NCI-H345 treated with DMSO at 0.1 percent for 48 hours (cell line): ENCODE measurements at regions not wholly inside any gene's neighbourhood (a gene's known extent, or its start where the extent isn't known, plus 50 kb on each side); places are given as distances from the start of the nearest gene placed in this dataset.

Experiments
- DNase-seq: peaks from one replicate; lab custom pipeline; 2025; ENCODE audit not compliant: unreplicated experiment; lab: John Stamatoyannopoulos, UW

DNA sequence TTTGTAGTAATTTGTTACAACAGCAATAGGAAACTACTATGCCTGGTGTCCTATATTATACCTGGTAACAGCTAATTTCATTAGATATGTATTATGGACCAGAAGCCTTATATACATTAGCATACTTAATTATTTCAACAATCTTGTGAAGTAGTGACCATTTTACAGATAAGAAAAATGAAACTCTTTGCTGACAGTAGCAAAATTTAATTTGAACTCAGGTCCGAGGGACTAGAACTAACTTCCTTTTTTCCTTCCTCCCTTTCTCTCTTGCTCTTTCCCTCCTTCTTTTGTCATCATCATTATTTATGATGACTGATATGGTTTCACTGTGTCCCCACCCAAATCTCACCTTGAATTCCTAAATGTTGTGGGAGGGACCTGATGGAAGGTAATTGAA, 482.0 kb downstream of the SNAPC1 start:
- DNase-seq = no peak

DNA sequence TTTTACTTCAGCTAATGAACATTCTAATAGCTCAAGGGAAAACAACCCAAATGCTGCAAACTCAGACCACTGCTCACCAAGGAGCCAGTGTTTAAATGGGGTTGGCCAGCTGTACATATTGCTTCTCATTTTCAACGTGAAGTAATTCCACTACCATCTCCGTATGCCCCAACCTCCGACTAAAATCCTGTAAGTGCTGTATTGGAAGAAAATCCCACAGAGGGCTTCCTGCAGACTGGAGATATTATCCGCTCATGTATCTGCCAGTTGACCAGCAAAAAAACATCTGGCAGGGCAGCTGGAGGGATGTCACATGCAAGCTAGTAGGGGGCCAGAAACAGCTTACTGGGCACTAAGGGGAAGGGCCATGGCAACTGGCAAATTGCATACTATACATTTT, 485.0 kb downstream of the SNAPC1 start:
- no peak for DNase-seq

GRCh38 chr14:62251237-62251636, 489.0 kb downstream of the SNAPC1 start:
- no peak for DNase-seq

GRCh38 chr14:62253171-62253570, 491.0 kb downstream of the SNAPC1 start:
- no peak for DNase-seq

DNA sequence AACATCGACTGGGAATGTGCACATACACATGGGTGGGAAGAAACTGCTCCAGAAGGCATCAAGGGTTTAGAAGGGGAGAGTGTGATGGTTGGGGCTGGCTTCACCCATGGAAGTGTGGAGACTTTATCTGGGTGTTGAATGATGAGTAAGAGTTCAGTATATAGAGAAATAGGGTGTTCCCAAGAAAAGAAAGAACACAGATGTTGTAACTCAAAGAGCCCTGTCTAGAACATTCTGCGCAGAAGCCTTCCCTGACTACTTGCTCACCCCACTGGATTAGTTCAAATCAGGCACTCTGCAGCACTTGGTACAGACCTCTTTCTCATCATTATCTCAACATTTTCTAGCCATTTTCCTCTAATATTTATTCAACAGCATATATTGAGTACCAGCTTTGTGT, 491.7 kb downstream of the SNAPC1 start:
- DNase-seq = no peak

DNA sequence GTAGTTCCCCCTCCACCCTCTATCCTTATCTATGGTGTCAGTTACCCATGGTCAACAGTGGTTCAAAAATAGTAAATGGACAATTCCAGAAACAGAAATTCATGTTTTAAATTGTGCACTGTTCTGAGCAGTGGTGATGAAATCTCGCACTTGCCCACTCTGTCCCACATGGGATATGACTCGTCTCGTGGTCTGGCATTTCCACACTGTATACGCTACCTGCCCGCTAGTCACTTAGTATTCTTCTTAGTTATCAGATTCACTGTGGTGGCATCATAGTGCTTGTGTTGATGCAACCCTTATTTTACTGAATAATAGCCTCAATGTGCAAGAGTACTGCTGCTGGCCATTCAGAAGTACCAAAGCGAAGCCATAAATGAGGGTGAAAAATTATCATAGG, 507.0 kb downstream of the SNAPC1 start:
- no peak for DNase-seq

DNA sequence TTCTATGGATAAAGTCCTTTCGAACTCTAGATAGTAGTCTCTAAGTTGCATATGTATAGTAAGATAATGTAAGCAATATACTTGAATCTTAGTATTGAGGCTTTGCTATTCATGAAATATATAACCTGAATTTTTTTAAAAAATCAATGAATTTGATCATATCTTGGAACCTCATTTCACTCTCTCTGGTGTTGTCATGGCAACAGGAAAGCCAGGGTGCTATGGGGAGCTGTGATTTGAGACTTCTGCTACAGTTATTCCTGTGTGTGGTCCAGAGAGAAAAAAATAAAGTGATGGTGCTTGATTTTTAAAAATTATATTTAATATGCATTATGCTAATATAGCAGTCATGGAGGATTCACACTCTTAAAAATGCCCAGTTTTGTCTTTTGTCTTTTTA, 508.0 kb downstream of the SNAPC1 start:
- no peak for DNase-seq

DNA sequence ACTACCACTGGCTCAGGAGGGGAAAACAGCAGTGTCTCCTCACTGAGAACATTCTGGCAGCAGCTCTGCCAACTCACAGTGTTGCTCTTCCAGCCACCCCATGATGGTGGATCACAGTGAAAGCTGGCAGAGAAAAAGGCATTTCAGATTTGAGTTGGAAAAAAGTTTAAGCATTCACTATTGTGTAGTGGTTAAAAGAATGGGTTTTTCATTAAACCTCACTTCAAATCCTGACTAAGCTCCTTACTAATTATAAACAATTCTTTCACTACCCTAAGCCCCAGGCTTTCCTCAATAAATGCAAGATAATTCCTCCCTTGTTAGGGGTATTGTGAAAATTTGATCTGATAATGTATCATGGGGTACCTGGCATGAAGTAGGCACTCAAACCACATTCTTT, 518.1 kb downstream of the SNAPC1 start:
- no peak for DNase-seq

- DNase-seq = no peak
Measured at GRCh38 chr14:62283837-62284236, 521.6 kb downstream of the SNAPC1 start.

- DNase-seq = no peak
Measured at GRCh38 chr14:62289471-62289870, 527.3 kb downstream of the SNAPC1 start.

DNA sequence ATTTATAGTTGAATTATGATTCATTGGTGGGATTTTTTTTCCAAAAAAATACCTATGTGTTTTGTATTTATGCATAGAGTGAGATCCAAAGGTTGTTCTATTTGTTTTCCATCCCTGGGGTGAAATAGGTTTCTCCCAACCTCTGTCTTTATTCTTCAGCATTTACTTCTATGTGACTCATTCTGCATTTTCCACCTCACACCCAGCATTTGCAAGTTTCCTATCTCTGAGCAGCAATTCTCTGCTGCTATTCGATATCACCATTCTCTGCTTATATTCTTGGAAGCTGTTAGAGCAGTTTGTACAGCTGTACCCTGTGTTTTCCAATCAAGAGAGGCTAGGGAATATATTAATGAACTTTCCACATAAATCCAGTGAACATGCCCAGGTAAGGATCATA, 538.9 kb downstream of the SNAPC1 start:
- DNase-seq = no peak

GRCh38 chr14:62301911-62302310, 539.7 kb downstream of the SNAPC1 start:
- DNase-seq = no peak

DNA sequence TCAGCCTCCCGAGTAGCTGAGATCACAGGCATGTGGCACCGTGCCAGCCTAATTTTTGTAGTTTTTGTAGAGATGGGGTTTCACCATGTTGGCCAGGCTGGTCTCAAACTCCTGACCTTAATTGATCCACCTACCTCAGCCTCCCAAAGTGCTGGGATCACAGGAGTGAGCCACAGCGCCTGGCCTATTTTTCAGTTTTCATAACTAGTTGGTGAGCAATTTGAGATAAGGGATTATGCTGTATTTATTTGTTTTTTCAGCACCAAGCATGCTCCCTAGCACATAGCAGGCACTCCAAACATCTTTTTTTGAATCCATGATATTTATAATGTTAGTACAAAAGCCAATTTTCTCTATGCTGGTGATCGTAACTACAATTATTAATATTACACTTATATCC, 541.2 kb downstream of the SNAPC1 start:
- DNase-seq = no peak

DNA sequence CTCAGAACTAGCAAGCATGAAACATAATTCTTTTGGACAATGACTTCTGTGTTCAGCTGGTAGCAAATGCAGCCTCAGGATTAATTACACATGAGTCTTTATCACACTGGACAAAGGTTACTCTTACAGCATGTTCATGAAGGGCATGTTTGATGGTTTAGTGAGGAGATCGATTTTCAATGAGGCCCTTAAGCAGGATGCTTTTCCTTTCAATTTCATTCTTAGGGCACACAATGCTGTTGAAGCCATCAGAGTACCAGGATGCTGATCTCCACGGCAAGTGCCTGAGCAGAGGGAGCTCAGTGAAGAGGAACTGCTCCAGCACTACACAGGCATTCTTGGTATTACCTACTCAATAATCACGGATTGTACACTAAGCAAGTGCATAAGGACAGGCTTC, 542.0 kb downstream of the SNAPC1 start:
- DNase-seq = no peak

GRCh38 chr14:62307844-62308243, 545.6 kb downstream of the SNAPC1 start:
- no peak for DNase-seq

DNA sequence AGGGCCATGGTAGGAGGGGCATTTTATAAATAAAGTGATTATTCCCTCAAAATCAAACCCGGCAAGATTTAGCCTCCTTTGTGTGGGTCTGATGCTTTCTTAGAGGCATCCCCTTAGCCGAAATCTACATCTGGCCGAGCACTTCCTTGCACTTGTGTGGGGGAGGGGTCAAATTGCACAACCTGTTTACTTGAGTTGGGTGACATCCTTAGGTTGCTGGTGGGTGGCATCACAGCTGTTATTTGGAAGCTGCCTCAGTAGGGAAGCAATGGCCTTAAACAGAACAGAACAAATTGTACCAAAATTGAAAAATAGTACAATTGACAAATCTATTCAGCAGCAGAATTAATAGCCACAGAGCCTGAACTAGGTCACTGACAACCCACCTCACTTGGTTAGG, 546.1 kb downstream of the SNAPC1 start:
- DNase-seq = no peak

- DNase-seq = no peak
Measured at GRCh38 chr14:62308891-62309290, 546.7 kb downstream of the SNAPC1 start.

DNA sequence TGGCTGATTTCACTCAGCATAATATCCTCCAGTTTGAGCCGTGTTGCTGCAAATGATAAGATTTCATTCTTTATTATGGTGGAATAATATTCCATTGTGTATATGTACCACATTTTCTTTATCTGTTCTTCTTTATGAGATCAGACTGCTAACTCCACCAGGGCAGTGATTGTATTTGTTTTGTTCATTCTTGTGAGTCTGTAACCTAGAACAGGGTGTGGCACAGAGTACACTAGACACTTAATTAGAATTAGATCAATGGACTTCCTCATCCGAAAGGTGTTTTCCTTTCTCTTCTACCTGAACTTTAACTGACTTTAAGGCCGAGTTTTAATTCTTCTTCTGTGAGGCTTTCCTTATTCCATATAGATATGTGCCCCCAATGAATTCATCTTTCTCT, 551.0 kb downstream of the SNAPC1 start:
- no peak for DNase-seq

GRCh38 chr14:62314221-62314620, 552.0 kb downstream of the SNAPC1 start:
- DNase-seq = no peak

DNA sequence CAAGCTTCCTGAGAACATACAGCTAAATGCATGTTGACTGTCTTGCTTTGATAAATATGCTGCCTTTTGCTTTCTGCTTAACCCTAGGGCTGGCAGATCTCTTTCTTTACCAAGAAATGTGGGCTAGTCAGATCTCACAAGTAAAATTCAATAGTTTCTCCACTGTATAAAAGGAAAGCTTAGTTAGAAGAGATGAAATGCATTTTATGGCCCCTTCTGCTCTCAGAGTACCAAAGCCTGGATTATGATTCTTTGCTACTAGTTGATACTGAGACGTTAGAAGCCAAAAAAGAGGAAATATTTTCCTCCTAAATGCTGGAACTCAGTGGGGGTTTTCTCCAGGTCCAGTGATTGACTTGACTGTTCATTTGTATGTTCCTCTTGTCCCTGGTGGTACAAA, 552.7 kb downstream of the SNAPC1 start:
- no peak for DNase-seq

GRCh38 chr14:62315631-62316030, 553.4 kb downstream of the SNAPC1 start:
- no peak for DNase-seq

GRCh38 chr14:62322216-62322615, 560.0 kb downstream of the SNAPC1 start:
- DNase-seq = no peak

DNA sequence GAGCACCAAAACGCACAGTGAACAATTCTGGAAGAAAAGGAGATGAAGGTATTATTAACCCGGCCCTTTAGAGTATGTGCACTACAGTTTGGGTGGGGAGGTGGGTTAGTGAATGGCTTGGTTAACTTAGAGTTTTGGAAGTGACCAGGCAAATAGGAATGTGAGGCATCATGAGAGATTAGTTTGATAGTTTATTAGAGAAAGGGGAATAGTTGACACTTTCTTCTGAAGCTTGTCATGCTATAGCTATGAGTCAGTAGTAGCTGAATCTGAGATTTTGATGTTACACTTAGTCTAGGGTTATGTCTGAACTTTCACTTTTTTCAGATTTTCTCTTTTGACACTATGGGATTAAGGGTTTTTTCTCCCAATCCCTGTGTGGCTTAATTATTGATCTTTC, 567.2 kb downstream of the SNAPC1 start:
- DNase-seq = no peak

GRCh38 chr14:62347562-62348011, 585.4 kb downstream of the SNAPC1 start:
- no peak for DNase-seq
